OCI-LY3 (cell line): ENCODE measurements at regions not wholly inside any gene's neighbourhood (a gene's known extent, or its start where the extent isn't known, plus 50 kb on each side); places are given as distances from the start of the nearest gene placed in this dataset.

Experiments
- EZH2phosphoT487 ChIP-seq: fragments of 200-600 bp; shearing (Covaris generic); IDR thresholded peaks from 2 replicates; pipeline ENCODE4 v1.6.1; 2018; ENCODE audit warnings: antibody characterized with exemption, mixed run types, low read depth
- TF ChIP-seq, protein P1 (sequence below): fragments of 200-600, 300-600 bp; sonication (generic); IDR thresholded peaks from 2 replicates; pipeline ENCODE4 v1.5.1; 2014; ENCODE audit warnings: antibody characterized with exemption, low read length, low read depth

GRCh38 chr20:17066902-17067301 lies 159.9 kb upstream of the PCSK2 start:
- TF ChIP-seq, protein P1, sequence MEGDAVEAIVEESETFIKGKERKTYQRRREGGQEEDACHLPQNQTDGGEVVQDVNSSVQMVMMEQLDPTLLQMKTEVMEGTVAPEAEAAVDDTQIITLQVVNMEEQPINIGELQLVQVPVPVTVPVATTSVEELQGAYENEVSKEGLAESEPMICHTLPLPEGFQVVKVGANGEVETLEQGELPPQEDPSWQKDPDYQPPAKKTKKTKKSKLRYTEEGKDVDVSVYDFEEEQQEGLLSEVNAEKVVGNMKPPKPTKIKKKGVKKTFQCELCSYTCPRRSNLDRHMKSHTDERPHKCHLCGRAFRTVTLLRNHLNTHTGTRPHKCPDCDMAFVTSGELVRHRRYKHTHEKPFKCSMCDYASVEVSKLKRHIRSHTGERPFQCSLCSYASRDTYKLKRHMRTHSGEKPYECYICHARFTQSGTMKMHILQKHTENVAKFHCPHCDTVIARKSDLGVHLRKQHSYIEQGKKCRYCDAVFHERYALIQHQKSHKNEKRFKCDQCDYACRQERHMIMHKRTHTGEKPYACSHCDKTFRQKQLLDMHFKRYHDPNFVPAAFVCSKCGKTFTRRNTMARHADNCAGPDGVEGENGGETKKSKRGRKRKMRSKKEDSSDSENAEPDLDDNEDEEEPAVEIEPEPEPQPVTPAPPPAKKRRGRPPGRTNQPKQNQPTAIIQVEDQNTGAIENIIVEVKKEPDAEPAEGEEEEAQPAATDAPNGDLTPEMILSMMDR, result no peak
- no peak for TF ChIP-seq EZH2phosphoT487
